ENCODE measurements at regions not wholly inside any gene's neighbourhood (a gene's known extent, or its start where the extent isn't known, plus 50 kb on each side); places are given as distances from the start of the nearest gene placed in this dataset.

DNA sequence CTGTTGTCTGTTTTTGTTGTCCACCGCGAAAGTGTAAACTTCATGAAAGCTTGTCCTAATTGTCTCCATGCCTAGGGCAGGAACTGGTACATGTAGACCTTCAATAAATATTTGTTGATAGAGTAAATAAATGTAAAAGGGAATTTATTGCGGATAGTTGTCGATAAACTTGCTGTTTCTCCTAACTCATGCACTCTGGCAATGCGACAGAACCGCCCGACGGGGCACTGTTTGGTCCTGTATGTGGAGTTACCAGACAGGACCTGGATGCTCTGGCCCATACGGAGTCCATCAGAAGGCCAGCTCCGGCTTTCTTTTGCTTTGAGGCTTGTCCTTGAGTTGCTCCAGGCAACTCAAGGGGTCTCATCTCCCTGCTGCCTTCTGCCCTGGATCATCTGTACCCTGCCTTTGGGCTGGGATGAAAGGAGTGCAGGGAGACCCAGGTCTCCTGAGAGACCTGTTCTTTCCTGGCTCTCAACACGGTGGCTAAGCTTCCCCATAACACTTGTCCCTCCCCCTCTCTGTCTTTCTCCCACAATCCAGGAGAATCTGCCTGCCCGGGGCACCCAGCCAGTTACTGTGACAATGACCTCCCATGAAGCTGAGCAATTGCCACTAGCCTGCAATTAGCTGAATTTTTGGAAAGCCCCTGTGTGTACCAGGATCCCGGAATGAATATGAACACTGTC is 149.5 kb upstream of the PTCH1 start:
- TF ChIP-seq EZH2 (IDR thresholded peaks at IDR 0.05; ENCODE audit: borderline replicate concordance, low read length): no peak
- TF ChIP-seq, protein P1, sequence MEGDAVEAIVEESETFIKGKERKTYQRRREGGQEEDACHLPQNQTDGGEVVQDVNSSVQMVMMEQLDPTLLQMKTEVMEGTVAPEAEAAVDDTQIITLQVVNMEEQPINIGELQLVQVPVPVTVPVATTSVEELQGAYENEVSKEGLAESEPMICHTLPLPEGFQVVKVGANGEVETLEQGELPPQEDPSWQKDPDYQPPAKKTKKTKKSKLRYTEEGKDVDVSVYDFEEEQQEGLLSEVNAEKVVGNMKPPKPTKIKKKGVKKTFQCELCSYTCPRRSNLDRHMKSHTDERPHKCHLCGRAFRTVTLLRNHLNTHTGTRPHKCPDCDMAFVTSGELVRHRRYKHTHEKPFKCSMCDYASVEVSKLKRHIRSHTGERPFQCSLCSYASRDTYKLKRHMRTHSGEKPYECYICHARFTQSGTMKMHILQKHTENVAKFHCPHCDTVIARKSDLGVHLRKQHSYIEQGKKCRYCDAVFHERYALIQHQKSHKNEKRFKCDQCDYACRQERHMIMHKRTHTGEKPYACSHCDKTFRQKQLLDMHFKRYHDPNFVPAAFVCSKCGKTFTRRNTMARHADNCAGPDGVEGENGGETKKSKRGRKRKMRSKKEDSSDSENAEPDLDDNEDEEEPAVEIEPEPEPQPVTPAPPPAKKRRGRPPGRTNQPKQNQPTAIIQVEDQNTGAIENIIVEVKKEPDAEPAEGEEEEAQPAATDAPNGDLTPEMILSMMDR (conservative IDR thresholded peaks at IDR 0.05 in 1 of 2, IDR thresholded peaks at IDR 0.05 in 1 of 2; ENCODE audit: extremely low read depth in 1 of 2, insufficient read depth in 1 of 2, low read depth in 1 of 2, low read length in 2 of 2): no peak
